IMR-90 (cell line): ENCODE measurements at regions not wholly inside any gene's neighbourhood (a gene's known extent, or its start where the extent isn't known, plus 50 kb on each side); places are given as distances from the start of the nearest gene placed in this dataset.

Experiments
- ATAC-seq: fragments of 200-7000 bp; cut with Tn5 transposase; 2 replicates; pipeline ENCODE4 v1.9.1; 2020; ENCODE audit warnings: low read depth, mild to moderate bottlenecking, moderate library complexity
- BruUV-seq: library from RNA; stranded (reverse); fragments of 400-500 nt; replicated peaks from 2 replicates; lab custom pipeline; 2021; lab: Mats Ljungman, UMichigan
- CTCF ChIA-PET: fragments of 300-600 bp; formaldehyde crosslinking; extraction: SDS; loops from one replicate; lab custom pipeline; 2021; ENCODE audit warnings: antibody characterized with exemption; lab: Yijun Ruan, JAX
- POLR2A ChIA-PET: fragments of 300-600 bp; sonication (Branson Sonifier 250); formaldehyde crosslinking; loops from one replicate; lab custom pipeline; 2022; ENCODE audit warnings: antibody characterized with exemption; ENCODE audit not compliant: unreplicated experiment; lab: Charles Lee
- DNase-seq: peaks from one replicate; pipeline ENCODE4 v3.0.0; 2013
- H2AFZ ChIP-seq: replicated peaks from 2 replicates; pipeline ENCODE3; 2013; ENCODE audit warnings: low read length, mild to moderate bottlenecking; ENCODE audit not compliant: poor library complexity
- H2AK5ac ChIP-seq: 2 replicates; pipeline ENCODE4 v1.6.1; 2013; ENCODE audit warnings: low read depth, low read length, inconsistent platforms
- H2AK9ac ChIP-seq: replicated peaks from 2 replicates; pipeline ENCODE3; 2013; ENCODE audit warnings: mild to moderate bottlenecking, low read depth, low read length, moderate library complexity; ENCODE audit not compliant: poor library complexity
- H2BK120ac ChIP-seq: 2 replicates; pipeline ENCODE4 v1.6.1; 2013; ENCODE audit warnings: low read depth, low read length, inconsistent platforms
- H2BK15ac ChIP-seq: 3 replicates; pipeline ENCODE4 v1.6.1; 2013; ENCODE audit warnings: low read depth, low read length, inconsistent platforms
- H2BK20ac ChIP-seq: 2 replicates; pipeline ENCODE4 v1.6.1; 2013; ENCODE audit warnings: low read depth, mild to moderate bottlenecking, inconsistent platforms, low read length, moderate library complexity
- H2BK5ac ChIP-seq: 2 replicates; pipeline ENCODE4 v1.6.1; 2013; ENCODE audit warnings: mild to moderate bottlenecking, low read depth, low read length, inconsistent platforms; ENCODE audit not compliant: poor library complexity, severe bottlenecking
- H3K14ac ChIP-seq: replicated peaks from 2 replicates; pipeline ENCODE4 v1.6.1; 2013; ENCODE audit warnings: low read depth, low read length, inconsistent platforms
- H3K18ac ChIP-seq: 2 replicates; pipeline ENCODE4 v1.6.1; 2013; ENCODE audit warnings: low read depth, low read length, control low read depth
- H3K23ac ChIP-seq: 2 replicates; pipeline ENCODE4 v1.6.1; 2013; ENCODE audit warnings: low read depth, low read length, inconsistent platforms
- H3K27ac ChIP-seq: 2 replicates; pipeline ENCODE4 v1.5.1; 2013; ENCODE audit warnings: mild to moderate bottlenecking, control low read depth, low read length; ENCODE audit not compliant: insufficient read depth
- H3K27me3 ChIP-seq: 2 replicates; pipeline ENCODE4 v1.6.1; 2013; ENCODE audit warnings: low read length; ENCODE audit not compliant: control insufficient read depth, insufficient read depth
- H3K36me3 ChIP-seq: 2 replicates; pipeline ENCODE4 v1.6.1; 2013; ENCODE audit warnings: low read length, mixed read lengths; ENCODE audit not compliant: control insufficient read depth, insufficient read depth
- H3K4ac ChIP-seq: 2 replicates; pipeline ENCODE4 v1.6.1; 2013; ENCODE audit warnings: low read depth, low read length, inconsistent platforms
- H3K4me1 ChIP-seq: 2 replicates; pipeline ENCODE4 v1.6.1; 2013; ENCODE audit warnings: low read length, mixed read lengths; ENCODE audit not compliant: control insufficient read depth, insufficient read depth
- H3K4me2 ChIP-seq: 2 replicates; pipeline ENCODE4 v1.6.1; 2013; ENCODE audit warnings: low read depth, mild to moderate bottlenecking, control low read depth, low read length, moderate library complexity
- H3K4me3 ChIP-seq: 2 replicates; pipeline ENCODE4 v1.5.1; 2013; ENCODE audit warnings: low read depth, mild to moderate bottlenecking, control low read depth, low read length, moderate library complexity; ENCODE audit not compliant: insufficient read depth
- H3K56ac ChIP-seq: 2 replicates; pipeline ENCODE4 v1.6.1; 2013; ENCODE audit warnings: low read length, inconsistent platforms; ENCODE audit not compliant: insufficient read depth; ENCODE audit errors: extremely low read depth
- H3K79me1 ChIP-seq, 2 experiments: 2 replicates each; pipeline ENCODE4 v1.6.1; 2013; ENCODE audit warnings: low read length in 2 of 2, inconsistent platforms in 1 of 2, low read depth in 1 of 2
- H3K9ac ChIP-seq: 2 replicates; pipeline ENCODE4 v1.6.1; 2013; ENCODE audit warnings: low read depth, low read length, control low read depth
- H3K9me1 ChIP-seq: 2 replicates; pipeline ENCODE4 v1.6.1; 2013; ENCODE audit warnings: low read length, inconsistent platforms; ENCODE audit not compliant: insufficient read depth
- H3K9me3 ChIP-seq: 2 replicates; pipeline ENCODE4 v1.6.1; 2013; ENCODE audit warnings: low read length; ENCODE audit not compliant: control insufficient read depth, insufficient read depth
- H4K20me1 ChIP-seq: 2 replicates; pipeline ENCODE4 v1.6.1; 2013; ENCODE audit warnings: low read length, inconsistent platforms; ENCODE audit not compliant: insufficient read depth
- H4K5ac ChIP-seq: 2 replicates; pipeline ENCODE4 v1.6.1; 2013; ENCODE audit warnings: mild to moderate bottlenecking, low read depth, low read length, control low read depth
- H4K8ac ChIP-seq, 2 experiments: 2 replicates each; pipeline ENCODE4 v1.6.1; 2013; ENCODE audit warnings: low read depth in 2 of 2, low read length in 2 of 2, control low read depth in 1 of 2, inconsistent platforms in 1 of 2
- H4K91ac ChIP-seq: 2 replicates; pipeline ENCODE4 v1.6.1; 2013; ENCODE audit warnings: low read depth, low read length, inconsistent platforms; ENCODE audit not compliant: insufficient read depth
- BHLHE40 ChIP-seq: fragments of 150-350 bp; IDR thresholded peaks from 2 replicates; pipeline ENCODE4 v1.6.1; 2016; ENCODE audit warnings: mild to moderate bottlenecking, low read depth, low read length
- CEBPB ChIP-seq: IDR thresholded peaks from 2 replicates; pipeline ENCODE4 v1.6.1; 2012; ENCODE audit warnings: low read depth, low read length, improper control_type of control experiment
- CHD1 ChIP-seq: IDR thresholded peaks from 2 replicates; pipeline ENCODE4 v1.6.1; 2012; ENCODE audit warnings: low read depth, low read length, improper control_type of control experiment
- FOS ChIP-seq: fragments of 150-350 bp; IDR thresholded peaks from 2 replicates; pipeline ENCODE4 v1.6.1; 2016; ENCODE audit warnings: low read depth, low read length
- MAFK ChIP-seq: IDR thresholded peaks from 2 replicates; pipeline ENCODE4 v1.6.1; 2012; ENCODE audit warnings: low read depth, low read length, improper control_type of control experiment
- MAZ ChIP-seq: IDR thresholded peaks from 2 replicates; pipeline ENCODE4 v1.6.1; 2012; ENCODE audit warnings: low read depth, mild to moderate bottlenecking, low read length, improper control_type of control experiment, moderate library complexity, borderline replicate concordance
- MXI1 ChIP-seq: IDR thresholded peaks from 2 replicates; pipeline ENCODE4 v1.6.1; 2012; ENCODE audit warnings: low read depth, mild to moderate bottlenecking, low read length, moderate library complexity, borderline replicate concordance
- NFE2L2 ChIP-seq: fragments of 150-350 bp; IDR thresholded peaks from 2 replicates; pipeline ENCODE4 v1.6.1; 2016; ENCODE audit warnings: low read depth, mild to moderate bottlenecking, low read length
- POLR2A ChIP-seq: IDR thresholded peaks from 2 replicates; pipeline ENCODE4 v1.6.1; 2012; ENCODE audit warnings: mild to moderate bottlenecking, low read depth, low read length
- RAD21 ChIP-seq: IDR thresholded peaks from 2 replicates; pipeline ENCODE4 v1.6.1; 2012; ENCODE audit warnings: low read length, improper control_type of control experiment
- RCOR1 ChIP-seq: IDR thresholded peaks from 2 replicates; pipeline ENCODE4 v1.6.1; 2012; ENCODE audit warnings: mild to moderate bottlenecking, low read length, improper control_type of control experiment; ENCODE audit not compliant: insufficient replicate concordance
- RFX5 ChIP-seq: IDR thresholded peaks from 2 replicates; pipeline ENCODE4 v1.8.0; 2012; ENCODE audit warnings: low read depth, mild to moderate bottlenecking, low read length, moderate library complexity
- SMC3 ChIP-seq: fragments of 150-350 bp; IDR thresholded peaks from 2 replicates; pipeline ENCODE4 v1.6.1; 2016; ENCODE audit warnings: low read depth, mild to moderate bottlenecking, antibody characterized with exemption, low read length, moderate library complexity
- WGBS, 2 experiments: methylation state at CpG; one replicate each; pipeline versions ENCODE4 v1.1.5 to v1.1.7; 2013; ENCODE audit warnings: missing lambda C conversion rate in 2 of 2; ENCODE audit not compliant: insufficient read length in 1 of 2; ENCODE audit errors: extremely low coverage in 2 of 2; 5-methylcytosine and 5-hydroxymethylcytosine counted together
- dilution Hi-C: fragments of 300-500 bp; cut with HindIII; formaldehyde crosslinking; loops from one replicate; pipeline ENCODE4 v1.14.3; 2018; ENCODE audit warnings: low sequenced_read_pairs; ENCODE audit not compliant: unreplicated experiment
- in situ Hi-C: fragments of 300-500 bp; cut with MboI; formaldehyde crosslinking; loops from 3 replicates; pipeline ENCODE4 v1.14.3; 2019; ENCODE audit warnings: low sequenced_read_pairs, inconsistent platforms, mixed read lengths
- intact Hi-C: fragments of 100-400 bp; cut with micrococcal nuclease; formaldehyde crosslinking; loops from 2 replicates; pipeline ENCODE4 v1.10.0; 2022
- TF ChIP-seq, protein P1 (sequence below): fragments of 150-350 bp; IDR thresholded peaks from 2 replicates; pipeline ENCODE4 v1.6.1; 2017; ENCODE audit warnings: mild to moderate bottlenecking, antibody characterized with exemption, low read length, low read depth
- TF ChIP-seq, protein P2 (sequence below): fragments of 150-350 bp; IDR thresholded peaks from 2 replicates; pipeline ENCODE4 v1.6.1; 2016; ENCODE audit warnings: low read depth, mild to moderate bottlenecking, low read length, moderate library complexity, borderline replicate concordance
- TF ChIP-seq, protein P3 (sequence below): conservative IDR thresholded peaks from 2 replicates; pipeline ENCODE4 v1.5.1; 2012; ENCODE audit warnings: mild to moderate bottlenecking, low read depth, low read length, improper control_type of control experiment

DNA sequence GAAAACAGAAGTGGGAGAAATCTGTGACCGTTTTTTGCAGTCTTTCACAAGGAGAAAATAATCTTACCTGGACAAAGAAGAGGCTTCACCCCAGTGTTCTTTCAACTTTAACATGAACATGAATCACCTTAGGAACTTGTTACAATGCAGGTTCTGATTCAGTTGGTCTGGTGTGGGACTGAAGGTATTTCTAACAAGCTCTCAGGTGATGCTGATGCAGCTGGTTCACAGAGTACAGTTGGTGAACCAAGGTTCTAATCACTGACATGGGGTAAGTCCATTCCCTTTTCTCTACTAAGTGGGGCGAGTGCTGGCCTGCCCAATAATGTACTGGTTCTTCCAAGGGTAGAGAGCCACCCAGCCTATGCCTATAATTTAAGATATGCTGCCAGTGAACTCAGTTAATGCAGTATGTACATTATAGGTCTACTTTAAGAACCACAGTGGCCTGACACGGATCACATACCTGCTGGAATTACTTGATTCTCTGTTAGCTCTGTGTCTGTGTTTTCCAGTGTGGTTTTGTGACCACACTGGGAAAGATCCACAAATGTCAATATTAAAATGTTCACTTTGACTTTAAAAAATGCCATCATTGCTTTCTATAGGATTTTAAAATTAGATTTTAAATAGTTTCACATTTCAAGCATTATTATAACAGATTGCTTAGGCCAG lies 304.1 kb downstream of the ZNF621 start:
- intact Hi-C loops (no loop called here), in situ Hi-C loops (no loop called here), dilution Hi-C loops (no loop called here)
- H2AFZ ChIP-seq = no peak overlapping the region
- H2AK9ac ChIP-seq = no peak overlapping the region
- H3K4me1 ChIP-seq = no peaks in the 10 kb centered on the region
- H3K79me1 ChIP-seq = no peaks in the 10 kb centered on the region
- no peak overlapping the region for H3K23ac ChIP-seq
- no peak overlapping the region for H2BK120ac ChIP-seq
- no peak overlapping the region for H2AK5ac ChIP-seq
- no peak overlapping the region for H3K18ac ChIP-seq
- BruUV-seq = no TSS peak
- H3K4me2 ChIP-seq = no peak overlapping the region
- no peak overlapping the region for H3K56ac ChIP-seq
- ChIA-PET POLR2A (no interaction called here), CTCF (no interaction called here)
- no peak for DNase-seq
- peaks cover 5% of the 10 kb centered on the region for H3K9me3 ChIP-seq
- H3K14ac ChIP-seq = no peak overlapping the region
- H3K27ac ChIP-seq = no peak overlapping the region
- no peak overlapping the region for H2BK20ac ChIP-seq
- no CpG with 5 or more reads among the region's 3 CpGs for WGBS, 2 experiments
- no peaks in the 10 kb centered on the region for H3K9me1 ChIP-seq
- H4K8ac ChIP-seq = no peak overlapping the region
- H3K4ac ChIP-seq = no peak overlapping the region
- H2BK5ac ChIP-seq = no peak overlapping the region
- no peak for ATAC-seq
- no peak overlapping the region for H4K5ac ChIP-seq
- no peak overlapping the region for H2BK15ac ChIP-seq
- H3K4me3 ChIP-seq = no peak overlapping the region
- no peaks in the 10 kb centered on the region for H3K27me3 ChIP-seq
- H3K9ac ChIP-seq = no peak overlapping the region
- TF ChIP-seq, protein P1, sequence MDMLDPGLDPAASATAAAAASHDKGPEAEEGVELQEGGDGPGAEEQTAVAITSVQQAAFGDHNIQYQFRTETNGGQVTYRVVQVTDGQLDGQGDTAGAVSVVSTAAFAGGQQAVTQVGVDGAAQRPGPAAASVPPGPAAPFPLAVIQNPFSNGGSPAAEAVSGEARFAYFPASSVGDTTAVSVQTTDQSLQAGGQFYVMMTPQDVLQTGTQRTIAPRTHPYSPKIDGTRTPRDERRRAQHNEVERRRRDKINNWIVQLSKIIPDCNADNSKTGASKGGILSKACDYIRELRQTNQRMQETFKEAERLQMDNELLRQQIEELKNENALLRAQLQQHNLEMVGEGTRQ = no peak
- TF ChIP-seq, protein P2, sequence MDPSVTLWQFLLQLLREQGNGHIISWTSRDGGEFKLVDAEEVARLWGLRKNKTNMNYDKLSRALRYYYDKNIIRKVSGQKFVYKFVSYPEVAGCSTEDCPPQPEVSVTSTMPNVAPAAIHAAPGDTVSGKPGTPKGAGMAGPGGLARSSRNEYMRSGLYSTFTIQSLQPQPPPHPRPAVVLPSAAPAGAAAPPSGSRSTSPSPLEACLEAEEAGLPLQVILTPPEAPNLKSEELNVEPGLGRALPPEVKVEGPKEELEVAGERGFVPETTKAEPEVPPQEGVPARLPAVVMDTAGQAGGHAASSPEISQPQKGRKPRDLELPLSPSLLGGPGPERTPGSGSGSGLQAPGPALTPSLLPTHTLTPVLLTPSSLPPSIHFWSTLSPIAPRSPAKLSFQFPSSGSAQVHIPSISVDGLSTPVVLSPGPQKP = no peak
- TF ChIP-seq BHLHE40 (no peak), POLR2A (no peak), CEBPB (no peak), MXI1 (no peak), NFE2L2 (no peak), RAD21 (no peak), RCOR1 (no peak), CHD1 (no peak), MAFK (no peak), SMC3 (no peak), RFX5 (no peak), FOS (no peak), MAZ (no peak)
- TF ChIP-seq, protein P3, sequence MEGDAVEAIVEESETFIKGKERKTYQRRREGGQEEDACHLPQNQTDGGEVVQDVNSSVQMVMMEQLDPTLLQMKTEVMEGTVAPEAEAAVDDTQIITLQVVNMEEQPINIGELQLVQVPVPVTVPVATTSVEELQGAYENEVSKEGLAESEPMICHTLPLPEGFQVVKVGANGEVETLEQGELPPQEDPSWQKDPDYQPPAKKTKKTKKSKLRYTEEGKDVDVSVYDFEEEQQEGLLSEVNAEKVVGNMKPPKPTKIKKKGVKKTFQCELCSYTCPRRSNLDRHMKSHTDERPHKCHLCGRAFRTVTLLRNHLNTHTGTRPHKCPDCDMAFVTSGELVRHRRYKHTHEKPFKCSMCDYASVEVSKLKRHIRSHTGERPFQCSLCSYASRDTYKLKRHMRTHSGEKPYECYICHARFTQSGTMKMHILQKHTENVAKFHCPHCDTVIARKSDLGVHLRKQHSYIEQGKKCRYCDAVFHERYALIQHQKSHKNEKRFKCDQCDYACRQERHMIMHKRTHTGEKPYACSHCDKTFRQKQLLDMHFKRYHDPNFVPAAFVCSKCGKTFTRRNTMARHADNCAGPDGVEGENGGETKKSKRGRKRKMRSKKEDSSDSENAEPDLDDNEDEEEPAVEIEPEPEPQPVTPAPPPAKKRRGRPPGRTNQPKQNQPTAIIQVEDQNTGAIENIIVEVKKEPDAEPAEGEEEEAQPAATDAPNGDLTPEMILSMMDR = no peak
- H4K20me1 ChIP-seq = no peaks in the 10 kb centered on the region
- no peaks in the 10 kb centered on the region for H3K36me3 ChIP-seq
- no peak overlapping the region for H4K91ac ChIP-seq
